SHP77 treated with DMSO at 0.1 percent for 48 hours (cell line): ENCODE measurements at regions not wholly inside any gene's neighbourhood (a gene's known extent, or its start where the extent isn't known, plus 50 kb on each side); places are given as distances from the start of the nearest gene placed in this dataset.
"Not testable (repeated sequence)": the region's sequence is repeated elsewhere in the genome, so short reads cannot be mapped to it uniquely, and the experiment has no call there.

Experiments used
- DNase-seq: peaks from one replicate; lab custom pipeline; 2025; lab: John Stamatoyannopoulos, UW

DNA sequence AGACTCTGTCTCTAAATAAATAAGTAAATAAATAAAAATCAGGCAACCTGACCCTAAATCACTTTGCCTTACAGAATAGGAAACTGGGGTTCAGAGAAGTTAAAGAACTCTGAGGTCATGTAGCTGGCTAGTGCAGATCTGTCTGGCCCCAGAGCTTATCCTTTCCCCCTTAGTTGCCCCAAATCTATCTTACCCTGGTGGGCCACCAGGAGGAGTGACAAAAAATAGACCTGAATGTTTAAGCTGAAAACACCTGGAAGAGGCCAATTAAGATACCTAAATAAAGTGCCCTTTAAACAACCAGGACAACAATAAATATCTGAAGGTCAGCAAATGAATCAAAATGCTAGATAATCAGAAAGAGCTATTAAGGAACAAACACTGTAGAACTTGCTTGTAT lies 59.7 kb downstream of the TEX35 start:
- DNase-seq = no peak

DNA sequence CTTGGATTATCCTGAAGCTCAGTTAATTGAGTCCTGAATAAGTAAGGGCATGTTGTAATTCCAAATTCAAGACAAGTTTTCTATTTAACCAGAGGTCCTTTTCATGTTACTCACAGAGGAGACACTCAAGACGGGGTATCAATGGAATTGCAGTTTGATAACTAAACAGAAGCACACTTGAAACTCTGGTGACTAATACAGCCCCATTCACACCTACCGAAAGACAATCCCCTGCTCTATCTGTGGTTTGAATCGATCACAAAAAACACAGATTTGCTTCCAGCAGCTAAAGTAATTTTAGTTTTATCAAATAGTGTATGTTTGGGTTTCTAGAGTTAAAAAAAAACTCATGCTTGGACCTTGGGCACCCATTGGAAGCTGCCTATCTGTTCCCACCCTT lies 60.4 kb downstream of the TEX35 start:
- no peak for DNase-seq

GRCh38 chr1:178574345-178574744 lies 61.4 kb downstream of the TEX35 start:
- DNase-seq = no peak

GRCh38 chr1:178575611-178576361 lies 62.9 kb downstream of the TEX35 start:
- no peak for DNase-seq

- DNase-seq = no peak
Observed at GRCh38 chr1:178576841-178577240, 63.9 kb downstream of the TEX35 start.

- DNase-seq = no peak
Observed at GRCh38 chr1:178577882-178578281, 65.0 kb downstream of the TEX35 start.

GRCh38 chr1:178578541-178578940 lies 65.6 kb downstream of the TEX35 start:
- DNase-seq = no peak

GRCh38 chr1:178579095-178579494 lies 66.2 kb downstream of the TEX35 start:
- no peak for DNase-seq

DNA sequence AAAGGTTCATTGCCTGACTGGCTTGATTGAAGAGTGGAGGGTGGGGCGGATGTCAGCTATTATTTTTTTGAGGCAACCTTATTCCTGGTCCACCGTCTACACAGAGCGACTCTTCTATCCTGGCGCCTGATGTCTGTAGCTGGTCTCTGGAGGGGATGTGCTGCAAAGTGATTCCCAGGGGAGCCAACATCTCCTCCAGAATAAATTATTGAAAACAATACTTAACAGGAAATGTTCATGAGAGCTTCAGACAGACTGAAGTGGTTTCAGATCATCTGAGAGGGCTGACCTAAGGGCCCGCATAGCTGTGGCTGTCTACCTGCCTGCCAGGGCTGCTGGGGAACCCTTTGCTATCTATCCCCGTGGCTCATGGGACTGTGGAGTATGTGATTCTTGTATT lies 66.7 kb downstream of the TEX35 start:
- DNase-seq = no peak

DNA sequence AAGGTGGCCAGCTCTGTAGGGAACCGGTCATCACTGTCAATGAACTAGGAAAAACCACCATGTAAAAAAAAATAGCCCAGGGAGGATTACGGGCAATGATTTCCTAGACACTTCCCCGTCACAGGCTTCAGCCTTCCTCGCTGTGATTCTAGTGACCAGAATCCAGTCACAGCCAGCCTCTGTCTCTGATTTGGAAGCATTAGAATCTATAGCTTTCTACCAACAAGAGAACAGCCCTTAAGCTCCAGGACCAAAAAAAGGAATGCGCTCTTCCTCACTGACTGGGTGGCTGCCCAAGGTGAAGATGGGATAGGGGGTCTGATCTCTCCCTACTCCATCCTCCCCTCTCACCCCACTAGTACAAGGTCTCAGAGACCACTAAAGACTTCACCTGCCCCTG lies 67.2 kb downstream of the TEX35 start:
- no peak for DNase-seq

GRCh38 chr1:178580876-178581275 lies 68.0 kb downstream of the TEX35 start:
- no peak for DNase-seq

DNA sequence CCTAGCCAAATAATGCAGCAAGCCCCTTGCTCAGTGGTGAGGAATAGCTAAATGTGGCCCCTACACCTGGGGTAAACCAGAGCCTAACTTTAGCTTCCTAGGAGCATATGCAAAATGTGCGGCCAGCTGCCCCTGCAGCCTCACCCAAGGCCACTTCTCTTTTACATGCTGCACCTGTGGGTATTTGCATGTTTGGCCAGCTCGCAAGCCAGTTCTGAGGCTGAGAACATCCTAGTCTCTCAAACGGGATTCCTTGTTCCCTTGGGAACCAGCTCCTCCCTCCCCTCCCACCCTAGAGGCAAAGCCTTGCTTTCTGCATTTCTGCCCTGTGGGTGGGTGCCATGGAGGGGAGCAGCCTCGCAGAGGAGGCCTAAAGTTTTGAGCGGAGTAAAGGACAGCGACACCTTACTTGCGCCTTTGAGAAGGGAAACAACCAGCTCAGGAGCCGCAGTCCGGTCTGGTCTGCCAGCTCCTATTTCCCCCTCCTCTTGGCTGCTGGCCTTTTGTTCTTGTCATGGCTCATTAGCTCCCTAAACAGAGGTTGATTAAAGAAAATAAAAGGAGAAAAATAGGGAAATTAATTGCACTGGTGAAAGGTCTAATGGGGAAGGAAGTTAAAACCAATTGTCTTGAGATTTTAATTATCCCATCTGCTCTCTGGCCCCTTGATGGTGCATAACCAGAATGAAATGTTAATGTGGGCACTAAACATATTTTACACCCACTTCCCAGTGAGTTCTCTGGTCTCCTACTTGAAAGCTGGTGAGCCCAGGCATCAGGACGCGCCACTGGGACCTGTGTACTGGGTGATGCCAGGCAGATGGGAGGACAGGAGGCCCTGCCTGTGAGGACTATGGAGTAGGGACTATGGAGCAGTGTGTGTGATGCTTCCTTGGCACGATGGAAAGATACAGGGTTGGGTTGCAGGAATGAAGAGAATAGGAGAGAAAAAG lies 68.7 kb downstream of the TEX35 start:
- DNase-seq = no peak

GRCh38 chr1:178587096-178587495 lies 74.2 kb downstream of the TEX35 start:
- no peak for DNase-seq

- no peak for DNase-seq
Observed at GRCh38 chr1:178587975-178588374, 75.1 kb downstream of the TEX35 start.

GRCh38 chr1:178589042-178589441 lies 76.1 kb downstream of the TEX35 start:
- DNase-seq = not testable (repeated sequence)

DNA sequence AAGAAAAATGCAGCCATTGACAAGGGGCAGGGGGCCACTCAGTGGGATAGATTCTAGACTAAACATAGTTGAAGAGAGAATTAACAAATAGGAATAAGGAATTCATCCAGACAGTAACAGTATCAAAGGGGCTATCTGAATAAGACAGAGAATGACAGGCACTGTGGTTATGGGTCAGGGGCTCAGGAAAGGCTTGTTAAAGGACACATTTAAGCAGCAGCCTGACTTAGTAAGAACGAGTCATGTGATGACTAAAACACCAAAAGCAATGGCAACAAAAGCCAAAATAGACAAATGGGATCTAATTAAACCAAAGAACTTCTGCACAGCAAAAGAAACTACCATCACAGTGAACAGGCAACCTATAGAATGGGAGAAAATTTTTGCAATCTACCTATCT lies 78.9 kb downstream of the TEX35 start:
- not testable (repeated sequence) for DNase-seq

DNA sequence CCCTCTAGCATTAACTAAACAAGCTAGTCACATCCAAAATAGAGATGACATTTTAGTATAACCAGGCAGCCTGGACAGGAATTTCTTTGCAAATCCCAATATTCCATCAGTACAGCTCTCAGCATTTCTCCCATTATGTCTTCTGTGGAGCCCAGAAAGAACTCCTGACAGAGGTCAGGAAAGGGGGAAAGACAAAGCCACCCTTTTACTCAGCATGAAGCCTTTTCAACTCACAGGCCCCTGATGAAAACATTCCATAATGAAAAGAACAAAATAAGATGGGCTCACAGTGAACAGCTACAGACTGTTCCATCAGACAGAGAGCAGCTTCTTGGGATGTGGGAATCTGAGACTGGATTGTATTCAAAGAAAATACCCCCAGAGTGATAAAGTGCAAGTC lies 80.6 kb downstream of the TEX35 start:
- DNase-seq = no peak

- DNase-seq = no peak
Observed at GRCh38 chr1:178594133-178594532, 81.2 kb downstream of the TEX35 start.

GRCh38 chr1:178595491-178595890 lies 82.6 kb downstream of the TEX35 start:
- DNase-seq = no peak

GRCh38 chr1:178599087-178599486 lies 86.2 kb downstream of the TEX35 start:
- no peak for DNase-seq

DNA sequence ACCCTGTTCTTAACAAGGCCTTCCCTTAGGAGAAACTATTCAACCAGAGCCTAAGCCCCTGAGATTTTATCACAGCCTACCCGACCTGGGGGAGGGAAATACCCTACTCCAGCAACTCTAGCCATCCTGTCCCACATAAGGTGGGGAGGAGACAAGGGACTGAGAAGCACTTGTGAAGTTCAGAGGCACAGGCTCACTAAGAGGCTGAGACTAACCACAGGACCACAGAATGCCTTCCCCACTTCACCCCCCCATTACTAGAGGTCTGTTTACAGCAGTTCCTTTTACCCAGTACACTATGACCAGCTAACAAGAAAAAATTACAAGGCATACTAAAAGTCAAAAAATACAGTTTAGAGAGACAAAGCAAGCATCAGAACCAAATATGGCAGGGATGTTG lies 86.8 kb downstream of the TEX35 start:
- no peak for DNase-seq

DNA sequence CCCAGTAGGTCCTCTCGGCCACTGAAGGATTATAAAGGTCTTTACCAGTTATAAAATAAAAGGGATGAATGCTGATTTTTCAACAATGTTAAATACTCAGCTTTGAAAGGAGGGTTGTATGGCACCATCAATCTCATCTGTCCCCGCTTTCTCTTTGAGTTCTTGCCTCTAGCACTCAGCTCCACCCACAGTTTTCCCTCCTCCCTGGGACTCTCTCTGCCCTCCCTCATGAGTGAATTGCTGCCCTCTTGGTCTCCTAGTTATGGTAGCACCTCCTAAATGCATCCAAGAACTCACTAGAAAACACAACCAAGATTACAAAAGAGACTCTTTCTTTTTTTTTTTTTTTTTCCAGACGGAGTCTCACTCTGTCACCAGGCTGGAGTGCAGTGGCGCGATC lies 91.0 kb downstream of the TEX35 start:
- DNase-seq = no peak

DNA sequence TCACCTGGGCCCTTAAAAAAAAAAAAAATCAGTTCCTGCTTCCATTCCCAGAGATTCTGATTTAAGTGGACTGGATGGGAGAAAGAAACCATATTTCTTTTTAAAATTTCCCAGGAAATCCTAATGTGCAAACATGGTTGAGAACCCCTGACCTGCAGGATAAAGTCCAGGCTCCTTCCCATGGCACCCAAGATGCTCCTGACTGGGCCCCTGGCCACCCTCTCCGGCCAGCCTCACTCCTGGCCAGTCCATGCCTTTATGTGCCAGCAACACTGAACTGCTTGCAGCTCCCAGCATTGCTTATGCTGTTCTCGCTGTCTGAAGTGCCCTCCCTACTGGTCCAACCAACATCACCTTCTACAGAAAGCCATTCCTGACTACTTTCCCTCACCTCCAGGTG lies 93.9 kb downstream of the TEX35 start:
- no peak for DNase-seq
